Spinal cord (tissue), 9 donors: ENCODE measurements at regions not wholly inside any gene's neighbourhood (a gene's known extent, or its start where the extent isn't known, plus 50 kb on each side); places are given as distances from the start of the nearest gene placed in this dataset.
A peak's percentile ranks its signal among the peaks of the same experiment; 100 is the strongest.
"Not testable (repeated sequence)": the region's sequence is repeated elsewhere in the genome, so short reads cannot be mapped to it uniquely, and the experiment has no call there.

Experiments
- DNase-seq, 6 donors: peaks; one replicate each; pipeline versions ENCODE4 v3.0.0 to v3.0.0-alpha.2; 2013 to 2015; ENCODE audit warnings: low spot score in 6 of 6, low read depth in 4 of 6
- H3K27ac ChIP-seq: one replicate; pipeline ENCODE4 v1.5.1; 2013; ENCODE audit warnings: low read depth, low read length, control low read depth
- H3K27me3 ChIP-seq: one replicate; pipeline ENCODE4 v1.6.1; 2013; ENCODE audit warnings: low read length; ENCODE audit not compliant: control insufficient read depth, insufficient read depth
- H3K36me3 ChIP-seq: one replicate; pipeline ENCODE4 v1.6.1; 2013; ENCODE audit warnings: low read length; ENCODE audit not compliant: control insufficient read depth, insufficient read depth
- H3K4me1 ChIP-seq: one replicate; pipeline ENCODE4 v1.6.1; 2013; ENCODE audit warnings: low read length; ENCODE audit not compliant: control insufficient read depth, insufficient read depth
- H3K4me3 ChIP-seq: one replicate; pipeline ENCODE4 v1.5.1; 2013; ENCODE audit warnings: low read depth, low read length, control low read depth
- H3K9me3 ChIP-seq: one replicate; pipeline ENCODE4 v1.6.1; 2013; ENCODE audit warnings: low read length; ENCODE audit not compliant: control insufficient read depth, insufficient read depth
- WGBS: methylation state at CpG from one replicate; pipeline ENCODE4 v1.1.5; 2013; ENCODE audit warnings: missing lambda C conversion rate; ENCODE audit not compliant: insufficient coverage; 5-methylcytosine and 5-hydroxymethylcytosine counted together
- donor health status: healthy.

DNA sequence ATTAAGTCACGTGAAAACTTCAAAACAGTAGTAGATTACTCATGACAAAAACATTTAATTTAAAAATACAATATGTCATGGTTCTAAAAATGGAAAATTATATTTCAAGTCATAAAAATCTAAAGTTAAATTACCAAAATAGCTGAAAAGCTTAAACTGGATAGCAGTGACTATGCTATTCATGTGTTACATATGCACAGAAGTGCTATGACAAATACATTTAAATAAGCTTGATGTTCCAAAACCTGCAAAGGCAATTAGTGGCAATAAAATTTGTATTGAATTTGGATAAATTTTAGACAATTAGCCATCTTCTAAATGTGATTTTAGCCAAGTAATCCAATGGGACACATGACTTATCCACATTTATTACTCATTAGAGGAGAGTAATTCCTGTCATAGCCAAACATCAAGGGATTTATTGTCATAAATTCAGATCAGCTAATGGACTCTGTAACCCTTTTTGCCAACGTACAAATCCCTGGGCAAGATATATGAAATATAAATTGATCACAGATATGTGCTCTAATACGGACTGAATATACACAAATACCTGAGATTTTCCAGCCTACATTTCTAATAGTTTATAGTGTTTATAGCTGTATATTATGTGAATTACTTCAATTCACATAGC lies 419.4 kb downstream of the ISL1 start:
- H3K4me1 ChIP-seq: no peaks in the 10 kb centered on the region
- H3K27ac ChIP-seq: no peak overlapping the region
- no CpG with 5 or more reads among the region's 3 CpGs for WGBS
- H3K36me3 ChIP-seq: no peaks in the 10 kb centered on the region
- no peaks in the 10 kb centered on the region for H3K9me3 ChIP-seq
- H3K27me3 ChIP-seq: no peaks in the 10 kb centered on the region
- peak in 1 of 6 donors; percentile 34 for DNase-seq
- H3K4me3 ChIP-seq: no peak overlapping the region

GRCh38 chr5:51806677-51807076 lies 423.4 kb downstream of the ISL1 start:
- H3K27ac ChIP-seq: no peak overlapping the region
- no peak for DNase-seq
- H3K27me3 ChIP-seq: no peaks in the 10 kb centered on the region
- H3K36me3 ChIP-seq: no peaks in the 10 kb centered on the region
- 86% methylated on average over 1 of the region's 2 CpGs for WGBS
- H3K4me3 ChIP-seq: no peak overlapping the region
- no peaks in the 10 kb centered on the region for H3K4me1 ChIP-seq
- no peaks in the 10 kb centered on the region for H3K9me3 ChIP-seq

DNA sequence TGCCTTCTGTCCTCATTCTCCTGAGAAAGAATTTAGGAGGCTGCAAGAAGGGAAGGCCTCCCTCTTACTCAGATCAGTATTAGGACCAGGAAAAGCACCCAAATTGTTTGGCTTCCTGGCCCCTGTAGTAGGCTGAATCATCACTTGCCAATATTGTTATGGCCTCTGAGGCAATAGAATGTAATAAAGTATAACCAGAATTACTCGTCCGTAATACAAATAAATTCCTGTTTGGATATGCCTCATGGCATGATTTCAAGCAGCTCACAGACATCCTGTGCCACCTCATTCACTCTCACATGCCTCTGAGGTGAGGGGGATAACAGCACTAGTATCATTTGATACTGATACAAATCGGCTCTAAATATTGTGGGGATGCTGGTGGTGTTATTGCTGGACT lies 427.3 kb downstream of the ISL1 start:
- DNase-seq: no peak
- Histone ChIP-seq H3K27me3 (no peaks in the 10 kb centered on the region), H3K27ac (no peak overlapping the region), H3K4me1 (no peaks in the 10 kb centered on the region), H3K9me3 (no peaks in the 10 kb centered on the region), H3K36me3 (no peaks in the 10 kb centered on the region), H3K4me3 (no peak overlapping the region)
- no CpG with 5 or more reads among the region's 3 CpGs for WGBS

DNA sequence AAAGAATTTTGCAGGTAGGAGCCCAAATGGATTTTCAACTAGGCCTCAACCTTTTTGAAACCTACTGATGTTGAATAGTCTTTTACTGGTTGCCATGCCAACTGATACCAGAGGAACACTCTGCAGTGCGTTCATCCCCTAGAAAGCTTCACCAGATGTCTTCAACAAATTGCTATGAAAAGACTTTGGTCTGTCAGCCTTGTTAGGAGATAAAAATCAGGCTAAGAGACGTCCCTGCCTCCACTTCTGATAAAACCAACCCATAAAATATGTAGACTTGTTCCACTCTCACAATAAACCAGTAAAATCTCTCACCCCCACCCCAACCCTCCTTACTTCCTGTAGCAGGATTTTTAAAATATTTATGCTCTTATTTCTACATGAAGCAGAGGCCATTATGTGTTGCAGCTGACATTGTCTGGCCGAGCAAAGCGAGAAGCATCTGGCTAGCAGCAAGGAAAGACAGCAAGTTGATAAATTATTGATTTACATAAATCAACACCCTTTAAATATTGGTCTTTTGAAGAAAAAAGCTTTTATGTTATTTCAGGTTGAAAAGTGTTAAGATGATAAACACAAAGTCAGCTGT lies 428.7 kb downstream of the ISL1 start:
- no CpG with 5 or more reads among the region's 4 CpGs for WGBS
- H3K27me3 ChIP-seq: no peaks in the 10 kb centered on the region
- no peaks in the 10 kb centered on the region for H3K4me1 ChIP-seq
- no peaks in the 10 kb centered on the region for H3K9me3 ChIP-seq
- no peak overlapping the region for H3K27ac ChIP-seq
- peak in 2 of 6 donors; percentile 38 to 74 for DNase-seq
- H3K36me3 ChIP-seq: no peaks in the 10 kb centered on the region
- H3K4me3 ChIP-seq: no peak overlapping the region

DNA sequence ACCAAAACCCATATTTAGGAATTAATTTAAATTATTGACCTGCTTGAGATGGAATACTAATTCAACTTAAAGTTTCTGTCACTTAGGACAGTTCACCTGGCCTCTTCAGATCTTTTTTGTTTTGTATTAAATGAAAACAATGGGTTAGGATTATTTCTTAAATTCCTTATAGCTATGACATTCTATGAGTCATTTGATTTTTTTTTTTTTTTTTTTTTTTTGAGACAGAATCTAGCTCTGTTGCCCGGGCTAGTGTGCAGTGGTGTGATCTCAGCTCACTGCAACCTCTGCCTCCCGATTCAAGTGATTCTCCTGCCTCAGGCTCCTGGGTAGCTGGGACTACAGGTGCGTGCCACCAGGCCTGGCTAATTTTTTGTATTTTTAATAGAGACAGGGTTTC lies 431.6 kb downstream of the ISL1 start:
- 100% methylated on average over 3 of the region's 3 CpGs for WGBS
- not testable (repeated sequence) for H3K27me3 ChIP-seq, H3K27ac ChIP-seq, H3K4me1 ChIP-seq, H3K4me3 ChIP-seq, DNase-seq, H3K9me3 ChIP-seq, H3K36me3 ChIP-seq

DNA sequence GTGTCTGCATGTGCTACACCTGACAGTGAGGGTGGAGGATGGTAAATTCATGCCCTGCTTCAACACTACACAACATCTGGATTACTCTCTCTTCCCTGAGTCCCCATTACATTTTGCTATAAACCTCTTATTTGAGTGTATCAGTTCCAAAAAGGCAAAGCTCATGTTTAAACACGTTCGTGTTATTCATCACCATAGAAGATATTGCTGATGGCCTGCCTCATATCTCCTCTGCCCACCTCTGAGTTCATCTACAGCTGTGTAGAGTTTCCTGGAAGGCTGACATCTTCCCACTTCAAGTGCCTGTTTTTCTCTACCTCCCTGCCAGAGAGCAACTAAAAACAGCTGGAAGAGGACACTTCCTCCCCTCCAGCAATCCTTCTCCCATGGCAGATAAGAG lies 433.2 kb downstream of the ISL1 start:
- Histone ChIP-seq H3K27ac (no peak overlapping the region), H3K9me3 (no peaks in the 10 kb centered on the region), H3K36me3 (no peaks in the 10 kb centered on the region), H3K4me3 (no peak overlapping the region), H3K27me3 (no peaks in the 10 kb centered on the region), H3K4me1 (no peaks in the 10 kb centered on the region)
- WGBS: 78% methylated on average over 2 of the region's 2 CpGs
- no peak for DNase-seq

GRCh38 chr5:51821697-51822096 lies 438.4 kb downstream of the ISL1 start:
- no peaks in the 10 kb centered on the region for H3K9me3 ChIP-seq
- no CpG with 5 or more reads among the region's 3 CpGs for WGBS
- no peak overlapping the region for H3K4me3 ChIP-seq
- no peak overlapping the region for H3K27ac ChIP-seq
- no peaks in the 10 kb centered on the region for H3K4me1 ChIP-seq
- H3K27me3 ChIP-seq: no peaks in the 10 kb centered on the region
- no peak for DNase-seq
- H3K36me3 ChIP-seq: no peaks in the 10 kb centered on the region

DNA sequence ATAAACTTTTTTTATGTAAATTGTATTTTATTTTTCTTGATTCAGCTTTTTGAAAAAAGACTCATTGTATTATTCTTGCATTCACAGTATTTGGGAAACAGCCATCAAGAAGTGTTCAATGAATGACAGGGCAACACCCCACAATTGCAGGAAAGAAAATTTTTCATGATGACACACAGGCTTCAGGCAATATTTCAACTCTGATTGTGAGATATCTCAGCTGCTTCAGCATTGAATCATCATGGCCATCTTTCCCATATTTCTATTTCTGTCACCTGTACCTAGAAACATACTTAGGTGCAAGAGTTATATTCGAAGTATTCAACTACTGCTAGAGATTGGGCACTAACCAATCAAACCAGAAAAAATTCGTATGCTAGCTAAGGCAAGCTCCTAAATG lies 446.0 kb downstream of the ISL1 start:
- 80% methylated on average over 2 of the region's 2 CpGs for WGBS
- H3K27me3 ChIP-seq: no peaks in the 10 kb centered on the region
- no peaks in the 10 kb centered on the region for H3K36me3 ChIP-seq
- no peak overlapping the region for H3K27ac ChIP-seq
- H3K9me3 ChIP-seq: no peaks in the 10 kb centered on the region
- DNase-seq: no peak
- H3K4me3 ChIP-seq: no peak overlapping the region
- H3K4me1 ChIP-seq: no peaks in the 10 kb centered on the region

DNA sequence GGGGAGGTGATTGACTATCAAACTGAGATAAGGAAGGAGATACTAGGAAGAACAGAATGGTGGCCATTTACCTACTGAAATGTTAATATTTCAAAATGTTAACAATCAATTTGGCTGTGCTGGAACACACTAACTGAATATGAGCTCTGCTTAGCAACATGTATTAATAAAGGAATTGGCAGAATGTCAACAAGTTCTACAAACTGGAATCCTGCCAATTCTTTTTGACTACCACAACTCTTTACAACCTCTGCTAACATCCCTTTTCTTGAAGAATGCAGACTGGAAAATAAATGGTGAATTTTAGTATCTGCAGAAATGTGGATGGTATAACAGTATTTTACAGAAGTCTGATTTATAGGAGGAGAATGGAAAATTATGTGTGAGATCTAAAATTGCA lies 446.4 kb downstream of the ISL1 start:
- H3K9me3 ChIP-seq: no peaks in the 10 kb centered on the region
- H3K27ac ChIP-seq: no peak overlapping the region
- DNase-seq: peak in 2 of 6 donors; percentile 9 to 28
- H3K4me1 ChIP-seq: no peaks in the 10 kb centered on the region
- H3K36me3 ChIP-seq: no peaks in the 10 kb centered on the region
- H3K27me3 ChIP-seq: no peaks in the 10 kb centered on the region
- H3K4me3 ChIP-seq: no peak overlapping the region

GRCh38 chr5:51832934-51833470 lies 449.8 kb downstream of the ISL1 start:
- H3K4me1 ChIP-seq: no peaks in the 10 kb centered on the region
- H3K27me3 ChIP-seq: no peaks in the 10 kb centered on the region
- no peak overlapping the region for H3K27ac ChIP-seq
- H3K36me3 ChIP-seq: no peaks in the 10 kb centered on the region
- no peak for DNase-seq
- H3K4me3 ChIP-seq: no peak overlapping the region
- no peaks in the 10 kb centered on the region for H3K9me3 ChIP-seq
- WGBS: no CpG with 5 or more reads among the region's 5 CpGs
